GM19043 (cell line): ENCODE measurements at regions not wholly inside any gene's neighbourhood (a gene's known extent, or its start where the extent isn't known, plus 50 kb on each side); places are given as distances from the start of the nearest gene placed in this dataset.

ENCODE experiments used
- ATAC-seq: cut with Tn5 transposase; IDR thresholded peaks from one replicate; pipeline ENCODE4 v1.9.1; 2021; ENCODE audit warnings: low read depth; ENCODE audit not compliant: unreplicated experiment

- ATAC-seq = no peak
Observed at GRCh38 chr1:198902655-198903054, 263.8 kb downstream of the PTPRC start.

GRCh38 chr1:198903203-198903602 is 264.4 kb downstream of the PTPRC start:
- no peak for ATAC-seq

DNA sequence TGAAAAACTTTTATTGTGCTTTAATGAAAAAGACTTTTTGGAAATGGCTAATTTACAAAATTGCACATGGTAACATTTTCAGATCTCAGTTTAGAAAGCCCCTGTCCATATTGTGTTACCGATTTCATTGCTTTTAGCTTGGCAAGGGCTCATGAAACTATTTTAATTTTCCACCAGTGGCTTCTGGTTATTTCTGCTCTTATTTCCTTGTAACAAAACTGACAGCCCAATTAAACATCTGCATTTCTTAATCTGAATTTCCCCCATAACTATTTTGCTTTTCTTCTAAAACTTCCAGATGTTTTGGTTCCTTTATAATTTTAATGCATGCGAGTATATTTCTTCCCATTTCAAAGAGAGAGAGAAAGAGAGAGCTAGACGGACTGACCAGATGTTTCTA is 264.8 kb downstream of the PTPRC start:
- no peak for ATAC-seq

GRCh38 chr1:198904321-198904720 is 265.5 kb downstream of the PTPRC start:
- ATAC-seq = no peak

- peak; percentile 41 for ATAC-seq
Observed at GRCh38 chr1:198906739-198907422, 268.0 kb downstream of the PTPRC start.

DNA sequence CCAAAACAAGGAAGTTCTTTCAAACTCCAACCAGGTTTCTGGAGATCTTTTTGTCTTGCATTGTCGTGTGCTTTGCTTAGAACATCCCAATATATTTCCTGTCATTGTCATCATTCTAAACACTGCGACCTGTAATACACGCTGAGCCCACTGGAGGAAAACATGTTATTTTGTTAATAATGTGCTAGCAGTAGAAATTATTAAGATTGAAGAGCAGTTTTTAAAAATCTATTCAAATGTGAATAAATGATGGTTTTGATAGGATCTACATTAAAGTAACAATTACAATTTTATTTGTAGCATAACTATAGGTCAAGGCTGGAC is 268.5 kb downstream of the PTPRC start:
- ATAC-seq = no peak

GRCh38 chr1:198908995-198909394 is 270.2 kb downstream of the PTPRC start:
- no peak for ATAC-seq

DNA sequence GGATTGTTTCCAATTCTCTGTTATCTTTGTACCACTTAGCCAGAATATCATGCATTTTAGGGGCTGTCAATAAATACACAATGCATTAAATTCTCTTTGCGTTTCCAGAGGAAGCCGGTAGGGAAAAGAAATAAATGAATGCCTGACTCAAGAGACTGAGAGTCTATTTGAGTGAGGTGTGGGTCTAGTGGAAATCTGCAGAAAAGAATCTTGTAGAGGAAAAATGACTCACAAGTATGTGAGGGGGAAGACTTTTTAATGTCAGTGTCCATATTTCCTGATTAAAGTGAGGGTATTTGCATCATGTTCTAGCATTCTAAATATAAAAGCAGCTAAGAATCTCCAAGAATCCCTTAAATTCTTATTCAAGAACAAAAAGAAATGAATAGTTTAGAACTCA is 271.1 kb downstream of the PTPRC start:
- ATAC-seq = no peak

DNA sequence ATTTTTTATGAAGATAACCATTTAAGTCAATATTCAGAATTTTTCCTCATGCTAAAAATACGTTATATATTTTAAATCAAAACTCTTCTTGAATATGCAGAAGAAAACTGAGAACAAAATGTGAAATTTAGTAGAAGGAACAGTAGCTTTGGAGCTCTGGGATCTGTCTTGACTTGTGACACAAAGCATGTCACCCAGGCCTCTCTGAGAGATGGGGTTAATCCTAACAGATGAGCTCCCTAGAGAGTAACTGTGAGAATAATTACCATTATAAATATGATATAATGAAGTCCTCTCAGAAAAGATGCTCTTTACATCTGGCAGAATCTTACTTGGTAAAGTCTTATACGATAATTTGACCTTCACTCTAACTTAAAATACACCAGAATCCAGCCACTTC is 272.0 kb downstream of the PTPRC start:
- no peak for ATAC-seq

- ATAC-seq = no peak
Observed at GRCh38 chr1:198912046-198912445, 273.2 kb downstream of the PTPRC start.

- ATAC-seq = no peak
Observed at GRCh38 chr1:198913667-198914066, 274.8 kb downstream of the PTPRC start.

DNA sequence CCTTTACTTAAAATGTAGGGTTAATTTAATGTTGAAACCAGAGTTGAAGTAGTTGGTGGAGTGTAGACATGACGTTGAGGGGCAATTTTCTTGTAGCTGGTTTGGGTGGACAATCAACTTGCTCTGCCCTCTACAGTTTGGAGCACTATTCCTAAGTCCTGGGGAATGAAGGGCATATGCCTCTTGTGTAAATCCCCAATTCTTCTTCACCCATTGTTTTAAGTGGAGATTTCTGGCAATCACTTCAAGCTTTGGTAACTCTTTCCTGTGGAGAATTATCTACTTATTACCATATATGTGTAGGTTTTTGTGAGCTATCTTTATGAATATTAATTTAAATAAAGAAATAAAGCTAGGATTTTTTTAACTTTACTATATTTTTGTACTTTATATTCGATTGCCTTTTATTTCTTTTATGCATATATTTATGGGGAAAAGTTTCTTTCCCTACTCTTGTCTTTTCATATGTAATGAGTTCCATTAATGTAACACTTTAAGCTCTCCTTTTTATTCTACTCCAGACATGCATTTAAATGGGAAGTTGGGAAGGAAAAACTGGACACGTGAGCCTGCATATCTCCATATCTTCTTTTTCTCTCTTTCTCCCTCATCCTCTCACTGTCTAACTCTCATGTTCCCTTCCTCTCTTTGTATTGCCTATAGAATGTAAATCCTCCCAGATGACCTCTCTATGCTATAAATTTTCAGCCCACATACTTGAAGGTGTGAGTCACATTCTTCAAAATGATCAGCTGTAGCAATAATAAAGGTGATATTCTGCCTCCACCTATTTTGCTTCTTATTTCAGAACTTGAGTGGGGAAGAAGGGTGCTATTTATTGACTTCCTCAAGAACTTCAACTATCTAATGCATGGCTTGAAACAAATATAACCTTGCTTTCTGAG is 276.7 kb downstream of the PTPRC start:
- no peak for ATAC-seq

- no peak for ATAC-seq
Observed at GRCh38 chr1:198917226-198917625, 278.4 kb downstream of the PTPRC start.

- no peak for ATAC-seq
Observed at GRCh38 chr1:198918920-198919319, 280.1 kb downstream of the PTPRC start.

- ATAC-seq = peak; percentile 38
Observed at GRCh38 chr1:198919667-198920398, 281.0 kb downstream of the PTPRC start.

DNA sequence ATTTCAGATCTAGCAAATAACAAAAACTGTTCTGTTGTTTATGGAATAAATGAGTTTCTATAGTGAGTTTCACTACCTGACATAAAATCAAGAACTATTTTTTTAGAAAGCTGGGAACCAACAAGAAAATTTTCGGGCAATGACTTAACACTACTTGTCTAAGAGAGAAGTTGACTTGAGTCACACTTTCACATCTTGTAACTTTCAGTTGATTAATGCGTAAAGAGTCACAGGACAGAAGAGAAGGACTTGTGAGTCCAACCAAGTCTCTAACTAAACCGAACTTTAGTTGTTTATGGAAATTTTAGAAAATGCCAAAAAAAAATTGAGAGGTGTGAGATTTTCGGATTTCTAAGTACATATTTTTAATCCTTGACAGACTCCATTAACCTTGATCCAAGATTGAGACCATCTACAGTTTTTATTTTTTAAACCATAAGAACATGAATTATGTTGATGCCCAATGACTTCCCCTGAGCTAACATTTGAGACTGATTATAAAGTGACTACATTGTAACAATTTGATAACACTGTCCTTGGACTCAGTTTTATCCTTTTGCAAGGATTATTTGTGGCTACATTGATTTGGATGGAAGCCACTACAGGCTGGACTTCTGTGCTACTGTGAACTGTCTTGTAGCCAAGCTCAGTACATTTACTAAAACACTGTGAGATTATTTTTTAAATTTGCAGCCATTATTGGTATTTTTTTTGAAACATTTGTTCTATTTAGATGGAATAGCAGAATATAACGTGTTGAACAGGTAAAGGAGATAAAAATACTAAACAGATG is 284.0 kb downstream of the PTPRC start:
- ATAC-seq = peak; percentile 53

- ATAC-seq = no peak
Observed at GRCh38 chr1:198923993-198924392, 285.2 kb downstream of the PTPRC start.

- ATAC-seq = no peak
Observed at GRCh38 chr1:198925567-198925966, 286.7 kb downstream of the PTPRC start.

DNA sequence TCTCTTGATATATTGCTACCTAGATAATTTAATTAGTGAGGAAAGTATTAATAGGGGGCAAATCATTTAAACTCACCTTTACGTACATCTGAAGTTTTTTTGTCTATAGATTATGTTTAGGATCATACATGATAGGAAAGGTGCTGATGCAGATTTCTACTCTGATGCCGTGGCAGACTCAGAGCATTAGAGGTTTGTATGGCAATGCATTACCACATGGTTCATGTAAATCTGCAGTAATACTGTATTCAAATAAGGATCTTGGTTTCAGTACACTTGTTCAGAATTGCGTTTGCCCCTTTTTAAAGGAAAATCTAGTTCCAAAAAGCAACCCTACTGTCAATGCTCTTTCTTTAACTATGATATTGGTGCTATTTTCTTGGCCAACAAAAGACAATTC is 288.3 kb downstream of the PTPRC start:
- no peak for ATAC-seq

GRCh38 chr1:198929111-198929604 is 290.3 kb downstream of the PTPRC start:
- peak; percentile 31 for ATAC-seq
